Lower leg skin (tissue), 3 donors: ENCODE measurements at regions not wholly inside any gene's neighbourhood (a gene's known extent, or its start where the extent isn't known, plus 50 kb on each side); places are given as distances from the start of the nearest gene placed in this dataset.

Experiments used
- POLR2A ChIP-seq, 2 donors: fragments of 450-650 bp; IDR thresholded peaks; one replicate each; pipeline ENCODE4 v1.6.1; 2016 to 2017; ENCODE audit warnings: antibody characterized with exemption in 2 of 2, mild to moderate bottlenecking in 1 of 2, moderate library complexity in 1 of 2
- TF ChIP-seq, protein P1 (sequence below), 3 donors: fragments of 450-650 bp; IDR thresholded peaks; one replicate each; pipeline ENCODE4 v1.5.1; 2016; ENCODE audit warnings: antibody characterized with exemption in 3 of 3, mild to moderate bottlenecking in 3 of 3, moderate library complexity in 2 of 3

DNA sequence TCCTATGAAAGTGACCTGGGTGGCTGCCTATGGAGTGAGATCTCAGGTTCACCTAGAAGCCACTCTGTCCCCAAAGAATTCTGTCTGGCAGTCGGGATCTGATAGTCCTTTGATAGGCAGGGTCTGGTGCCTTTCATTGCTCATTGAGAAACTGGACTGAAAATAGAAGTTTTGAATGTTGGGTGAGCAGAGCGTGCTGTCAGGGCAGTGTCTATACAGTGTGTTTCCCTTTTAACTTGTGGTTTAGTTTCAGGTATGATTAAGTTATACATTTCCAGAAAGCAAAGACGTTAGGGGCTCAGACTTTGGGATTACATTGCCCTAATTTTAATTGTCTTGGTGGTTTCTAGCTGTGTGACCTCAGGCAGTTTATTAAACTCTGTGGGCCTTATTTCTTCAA is 111.3 kb upstream of the PAX6 start:
- TF ChIP-seq, protein P1, sequence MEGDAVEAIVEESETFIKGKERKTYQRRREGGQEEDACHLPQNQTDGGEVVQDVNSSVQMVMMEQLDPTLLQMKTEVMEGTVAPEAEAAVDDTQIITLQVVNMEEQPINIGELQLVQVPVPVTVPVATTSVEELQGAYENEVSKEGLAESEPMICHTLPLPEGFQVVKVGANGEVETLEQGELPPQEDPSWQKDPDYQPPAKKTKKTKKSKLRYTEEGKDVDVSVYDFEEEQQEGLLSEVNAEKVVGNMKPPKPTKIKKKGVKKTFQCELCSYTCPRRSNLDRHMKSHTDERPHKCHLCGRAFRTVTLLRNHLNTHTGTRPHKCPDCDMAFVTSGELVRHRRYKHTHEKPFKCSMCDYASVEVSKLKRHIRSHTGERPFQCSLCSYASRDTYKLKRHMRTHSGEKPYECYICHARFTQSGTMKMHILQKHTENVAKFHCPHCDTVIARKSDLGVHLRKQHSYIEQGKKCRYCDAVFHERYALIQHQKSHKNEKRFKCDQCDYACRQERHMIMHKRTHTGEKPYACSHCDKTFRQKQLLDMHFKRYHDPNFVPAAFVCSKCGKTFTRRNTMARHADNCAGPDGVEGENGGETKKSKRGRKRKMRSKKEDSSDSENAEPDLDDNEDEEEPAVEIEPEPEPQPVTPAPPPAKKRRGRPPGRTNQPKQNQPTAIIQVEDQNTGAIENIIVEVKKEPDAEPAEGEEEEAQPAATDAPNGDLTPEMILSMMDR (IDR thresholded peaks at IDR 0.05), result no peak
- no peak for TF ChIP-seq POLR2A (IDR thresholded peaks at IDR 0.05)
